PC-3 (cell line): ENCODE measurements at regions not wholly inside any gene's neighbourhood (a gene's known extent, or its start where the extent isn't known, plus 50 kb on each side); places are given as distances from the start of the nearest gene placed in this dataset.

ENCODE experiments used
- ATAC-seq: fragments of 200-7000 bp; cut with Tn5 transposase; 2 replicates; pipeline ENCODE4 v1.9.1; 2020; ENCODE audit warnings: mild to moderate bottlenecking, moderate library complexity
- BruUV-seq: library from RNA; stranded (reverse); fragments of 400-500 nt; replicated peaks from 2 replicates; lab custom pipeline; 2021; lab: Mats Ljungman, UMichigan
- CTCF ChIA-PET: fragments of 300-600 bp; sonication (Branson Sonifier 250); formaldehyde crosslinking; loops from one replicate; lab custom pipeline; 2022; ENCODE audit warnings: antibody characterized with exemption; lab: Charles Lee
- POLR2A ChIA-PET: fragments of 300-600 bp; sonication (Branson Sonifier 250); formaldehyde crosslinking; loops from one replicate; lab custom pipeline; 2022; ENCODE audit warnings: antibody characterized with exemption; ENCODE audit not compliant: unreplicated experiment; lab: Charles Lee
- DNase-seq: peaks from one replicate; pipeline ENCODE4 v3.0.0-alpha.2; 2015
- H2AFZ ChIP-seq: fragments of 300-600 bp; sonication (generic); 2 replicates; pipeline ENCODE4 v1.6.0; 2016; ENCODE audit warnings: antibody characterized with exemption, low read length
- H3F3A ChIP-seq: fragments of 300-600 bp; sonication (generic); one replicate; pipeline ENCODE4 v1.6.0; 2017; ENCODE audit warnings: antibody characterized with exemption, low read length, control low read depth, mild to moderate bottlenecking; ENCODE audit not compliant: unreplicated experiment
- H3K27ac ChIP-seq: fragments of 300-600 bp; sonication (generic); 2 replicates; pipeline ENCODE4 v1.5.1; 2016; ENCODE audit warnings: mild to moderate bottlenecking, low read length
- H3K27me3 ChIP-seq: fragments of 300-600 bp; sonication (generic); 2 replicates; pipeline ENCODE4 v1.6.1; 2016; ENCODE audit warnings: low read length, mixed read lengths
- H3K36me3 ChIP-seq: fragments of 300-600 bp; sonication (generic); 2 replicates; pipeline ENCODE4 v1.6.1; 2016; ENCODE audit warnings: low read depth, mixed run types, low read length, mixed read lengths
- H3K4me1 ChIP-seq: fragments of 300-600 bp; sonication (generic); 2 replicates; pipeline ENCODE4 v1.5.1; 2016; ENCODE audit warnings: low read length; ENCODE audit not compliant: insufficient read depth
- H3K4me2 ChIP-seq: fragments of 300-600 bp; sonication (generic); 2 replicates; pipeline ENCODE4 v1.6.0; 2016; ENCODE audit warnings: low read length
- H3K4me3 ChIP-seq: fragments of 300-600 bp; sonication (generic); 2 replicates; pipeline ENCODE4 v1.5.1; 2016; ENCODE audit warnings: mild to moderate bottlenecking, low read length, mixed read lengths
- H3K79me2 ChIP-seq: fragments of 300-600 bp; sonication (generic); 2 replicates; pipeline ENCODE4 v1.6.1; 2017; ENCODE audit warnings: low read length, mixed read lengths
- H3K9ac ChIP-seq: fragments of 300-600 bp; sonication (generic); 2 replicates; pipeline ENCODE4 v1.6.0; 2016; ENCODE audit warnings: mild to moderate bottlenecking, low read length
- H3K9me2 ChIP-seq: fragments of 300-600 bp; sonication (generic); replicated peaks from 2 replicates; pipeline ENCODE4 v1.6.1; 2016; ENCODE audit warnings: mixed run types, low read length, mixed read lengths
- H3K9me3 ChIP-seq: fragments of 300-600 bp; sonication (generic); 2 replicates; pipeline ENCODE4 v1.6.1; 2016; ENCODE audit warnings: low read length, mixed read lengths
- H4K20me1 ChIP-seq: fragments of 300-600 bp; sonication (generic); 2 replicates; pipeline ENCODE4 v1.6.1; 2016; ENCODE audit warnings: low read length, mixed read lengths
- EZH2 ChIP-seq: fragments of 300-600 bp; sonication (generic); IDR thresholded peaks from one replicate; pipeline ENCODE4 v1.6.1; 2017; ENCODE audit warnings: antibody characterized with exemption, mild to moderate bottlenecking, low read length; ENCODE audit not compliant: unreplicated experiment
- EZH2phosphoT487 ChIP-seq: fragments of 300-600 bp; sonication (generic); IDR thresholded peaks from 2 replicates; pipeline ENCODE4 v1.6.1; 2018; ENCODE audit warnings: mild to moderate bottlenecking, antibody characterized with exemption, low read length, borderline replicate concordance
- intact Hi-C: fragments of 100-400 bp; cut with micrococcal nuclease; formaldehyde crosslinking; loops from 2 replicates; pipeline ENCODE4 v1.9.0; 2023
- TF ChIP-seq, protein P1 (sequence below): fragments of 300-600 bp; sonication (generic); conservative IDR thresholded peaks from 2 replicates; pipeline ENCODE4 v1.5.1; 2017; ENCODE audit warnings: antibody characterized with exemption, low read depth, mild to moderate bottlenecking, low read length

DNA sequence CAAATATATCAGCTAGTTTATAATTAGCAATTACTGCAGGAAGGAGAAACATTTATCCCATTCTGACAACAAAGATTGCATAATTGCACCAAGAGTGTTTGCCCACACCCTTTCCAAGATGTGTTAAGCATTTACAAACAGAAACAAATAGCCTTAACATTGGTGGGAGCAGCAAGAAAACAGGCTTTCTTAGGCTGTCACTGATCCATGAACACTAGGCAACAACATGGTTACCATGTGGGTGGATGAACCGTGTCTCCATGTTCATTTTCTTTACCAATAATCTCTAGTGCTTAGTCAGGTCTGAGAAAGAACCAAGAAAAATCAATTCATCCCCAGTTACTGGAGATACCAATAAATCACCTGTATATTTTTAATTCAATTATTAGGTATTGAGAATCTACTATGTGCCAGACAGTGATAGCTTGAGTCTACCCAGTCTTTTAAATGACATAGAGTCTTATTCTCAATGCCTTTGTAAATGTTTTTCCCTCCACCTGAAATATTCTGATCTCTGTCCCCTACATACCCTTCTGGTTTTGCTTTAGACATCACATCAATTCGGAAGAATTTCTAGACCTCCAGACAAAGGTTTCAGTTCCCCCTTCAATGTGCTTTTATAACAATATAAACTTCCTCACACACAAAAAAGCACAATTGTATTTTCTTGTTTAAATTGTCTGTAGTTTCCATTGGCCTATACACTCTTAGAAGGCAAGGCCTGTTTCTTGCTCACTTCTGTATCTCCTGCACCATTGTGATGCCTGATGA is 286.6 kb downstream of the PPP1R2C start:
- TF ChIP-seq, protein P1, sequence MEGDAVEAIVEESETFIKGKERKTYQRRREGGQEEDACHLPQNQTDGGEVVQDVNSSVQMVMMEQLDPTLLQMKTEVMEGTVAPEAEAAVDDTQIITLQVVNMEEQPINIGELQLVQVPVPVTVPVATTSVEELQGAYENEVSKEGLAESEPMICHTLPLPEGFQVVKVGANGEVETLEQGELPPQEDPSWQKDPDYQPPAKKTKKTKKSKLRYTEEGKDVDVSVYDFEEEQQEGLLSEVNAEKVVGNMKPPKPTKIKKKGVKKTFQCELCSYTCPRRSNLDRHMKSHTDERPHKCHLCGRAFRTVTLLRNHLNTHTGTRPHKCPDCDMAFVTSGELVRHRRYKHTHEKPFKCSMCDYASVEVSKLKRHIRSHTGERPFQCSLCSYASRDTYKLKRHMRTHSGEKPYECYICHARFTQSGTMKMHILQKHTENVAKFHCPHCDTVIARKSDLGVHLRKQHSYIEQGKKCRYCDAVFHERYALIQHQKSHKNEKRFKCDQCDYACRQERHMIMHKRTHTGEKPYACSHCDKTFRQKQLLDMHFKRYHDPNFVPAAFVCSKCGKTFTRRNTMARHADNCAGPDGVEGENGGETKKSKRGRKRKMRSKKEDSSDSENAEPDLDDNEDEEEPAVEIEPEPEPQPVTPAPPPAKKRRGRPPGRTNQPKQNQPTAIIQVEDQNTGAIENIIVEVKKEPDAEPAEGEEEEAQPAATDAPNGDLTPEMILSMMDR, result no peak
- TF ChIP-seq EZH2phosphoT487, result no peak
- no peak for TF ChIP-seq EZH2
- H3K4me3 ChIP-seq, result no peak overlapping the region
- no peaks in the 10 kb centered on the region for H3K4me1 ChIP-seq
- DNase-seq, result no peak
- H3K4me2 ChIP-seq, result no peak overlapping the region
- no peak overlapping the region for H3K9ac ChIP-seq
- H3K36me3 ChIP-seq, result no peaks in the 10 kb centered on the region
- ATAC-seq, result no peak
- no peaks in the 10 kb centered on the region for H3K9me2 ChIP-seq
- POLR2A ChIA-PET, result no interaction called here
- no TSS peak for BruUV-seq
- CTCF ChIA-PET, result no interaction called here
- no peaks in the 10 kb centered on the region for H3K27me3 ChIP-seq
- no peaks in the 10 kb centered on the region for H3K79me2 ChIP-seq
- H3K27ac ChIP-seq, result no peak overlapping the region
- H3F3A ChIP-seq, result no peaks in the 10 kb centered on the region
- H2AFZ ChIP-seq, result no peak overlapping the region
- no peaks in the 10 kb centered on the region for H4K20me1 ChIP-seq
- intact Hi-C loops, result no loop called here
- no peaks in the 10 kb centered on the region for H3K9me3 ChIP-seq

DNA sequence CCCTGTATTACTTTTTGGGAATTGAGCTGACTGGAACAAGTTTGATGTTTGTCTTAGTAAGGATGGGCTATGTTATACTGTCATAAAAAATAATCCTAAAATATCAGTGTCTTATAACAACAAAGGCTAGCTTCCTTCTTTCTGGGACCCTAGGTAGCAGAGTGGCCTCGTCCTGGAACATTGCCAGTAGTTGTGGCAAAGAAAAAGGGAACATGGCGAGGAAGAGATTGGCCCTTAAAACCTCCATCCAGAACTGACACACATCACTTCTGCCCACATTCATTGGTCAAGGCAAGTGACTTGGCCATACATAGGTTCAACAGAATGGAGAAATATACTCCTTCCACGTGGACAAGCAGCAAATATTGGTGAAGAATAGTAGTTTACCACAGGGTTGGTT is 287.9 kb downstream of the PPP1R2C start:
- Histone ChIP-seq H3K79me2 (no peaks in the 10 kb centered on the region), H3K9me2 (no peaks in the 10 kb centered on the region), H3K27ac (no peak overlapping the region), H3K27me3 (no peaks in the 10 kb centered on the region), H3K4me3 (no peak overlapping the region), H3F3A (no peaks in the 10 kb centered on the region), H2AFZ (no peak overlapping the region), H4K20me1 (no peaks in the 10 kb centered on the region), H3K4me1 (no peaks in the 10 kb centered on the region), H3K9me3 (no peaks in the 10 kb centered on the region), H3K4me2 (no peak overlapping the region), H3K36me3 (no peaks in the 10 kb centered on the region), H3K9ac (no peak overlapping the region)
- ATAC-seq (no peak), DNase-seq (no peak)
- TF ChIP-seq, protein P1, result no peak
- TF ChIP-seq EZH2, result no peak
- TF ChIP-seq EZH2phosphoT487, result no peak
- BruUV-seq, result no TSS peak
- ChIA-PET POLR2A (no interaction called here), CTCF (no interaction called here)
- intact Hi-C loops, result no loop called here

DNA sequence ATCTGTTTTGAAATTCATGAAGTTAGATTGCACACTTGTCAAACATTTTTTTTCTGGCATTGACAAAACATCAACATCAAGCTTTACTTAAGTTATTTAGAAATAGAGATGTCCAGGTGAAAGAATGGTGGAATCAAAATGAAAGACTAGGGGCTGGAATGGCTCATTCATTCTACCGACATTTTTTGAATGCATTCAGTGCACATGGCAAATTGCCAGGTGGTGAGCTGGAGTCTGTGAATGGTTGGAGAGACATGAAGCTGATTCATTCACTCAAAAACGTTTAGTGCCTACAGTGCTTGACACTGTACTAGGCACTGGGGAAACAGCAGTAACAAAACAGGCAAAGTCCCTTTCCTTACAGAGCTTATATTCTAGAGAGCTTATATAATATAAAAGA is 292.4 kb downstream of the PPP1R2C start:
- TF ChIP-seq, protein P1, result no peak
- no peak for TF ChIP-seq EZH2
- intact Hi-C loops, result no loop called here
- no peaks in the 10 kb centered on the region for H3K4me1 ChIP-seq
- H4K20me1 ChIP-seq, result no peaks in the 10 kb centered on the region
- DNase-seq (no peak), ATAC-seq (no peak)
- H3K36me3 ChIP-seq, result no peaks in the 10 kb centered on the region
- no peaks in the 10 kb centered on the region for H3K9me3 ChIP-seq
- no TSS peak for BruUV-seq
- ChIA-PET CTCF (no interaction called here), POLR2A (no interaction called here)
- H3K27ac ChIP-seq, result no peak overlapping the region
- H3K79me2 ChIP-seq, result no peaks in the 10 kb centered on the region
- H3K9me2 ChIP-seq, result no peaks in the 10 kb centered on the region
- H3K4me3 ChIP-seq, result no peak overlapping the region
- H3K4me2 ChIP-seq, result no peak overlapping the region
- H3K9ac ChIP-seq, result no peak overlapping the region
- no peaks in the 10 kb centered on the region for H3F3A ChIP-seq
- H3K27me3 ChIP-seq, result no peaks in the 10 kb centered on the region
- no peak overlapping the region for H2AFZ ChIP-seq
